GM20431 (cell line): ENCODE measurements at regions not wholly inside any gene's neighbourhood (a gene's known extent, or its start where the extent isn't known, plus 50 kb on each side); places are given as distances from the start of the nearest gene placed in this dataset.
"Not testable (repeated sequence)": the region's sequence is repeated elsewhere in the genome, so short reads cannot be mapped to it uniquely, and the experiment has no call there.

Source experiments
- in situ Hi-C: fragments of 300-500 bp; cut with MseI, MboI; formaldehyde crosslinking; loops from one replicate; pipeline ENCODE4 v1.15.0; 2020; ENCODE audit warnings: low sequenced_read_pairs; ENCODE audit not compliant: unreplicated experiment

GRCh38 chr14:80059041-80059440 lies 152.3 kb downstream of the DIO2 start:
- in situ Hi-C loops = loop anchor here (25.0 kb wide), 1 partner anchor 803 kb away; no protein-coding TSS in a partner anchor

- in situ Hi-C loops = loop anchor here (25.0 kb wide), 1 partner anchor 806 kb away; no protein-coding TSS in a partner anchor
Measured at GRCh38 chr14:80056497-80056801, 154.9 kb downstream of the DIO2 start.

- in situ Hi-C loops = loop anchor here (25.0 kb wide), 1 partner anchor 806 kb away; no protein-coding TSS in a partner anchor
Measured at GRCh38 chr14:80055667-80056496, 155.4 kb downstream of the DIO2 start.

- in situ Hi-C loops = loop anchor here (25.0 kb wide), 1 partner anchor 807 kb away; no protein-coding TSS in a partner anchor
Measured at GRCh38 chr14:80055226-80055625, 156.1 kb downstream of the DIO2 start.

- in situ Hi-C loops = loop anchor here (25.0 kb wide), 1 partner anchor 808 kb away; no protein-coding TSS in a partner anchor
Measured at GRCh38 chr14:80054020-80054419, 157.3 kb downstream of the DIO2 start.

- in situ Hi-C loops = no loop called here
Measured at GRCh38 chr14:80049055-80049454, 162.2 kb downstream of the DIO2 start.

GRCh38 chr14:80047761-80048160 lies 163.5 kb downstream of the DIO2 start:
- in situ Hi-C loops = no loop called here

GRCh38 chr14:80037349-80037748 lies 174.0 kb downstream of the DIO2 start:
- in situ Hi-C loops = no loop called here

- in situ Hi-C loops = no loop called here
Measured at GRCh38 chr14:80024417-80024816, 186.9 kb downstream of the DIO2 start.

GRCh38 chr14:80018476-80018875 lies 192.8 kb downstream of the DIO2 start:
- in situ Hi-C loops = not testable (repeated sequence)

GRCh38 chr14:80017795-80018194 lies 193.5 kb downstream of the DIO2 start:
- in situ Hi-C loops = no loop called here

- in situ Hi-C loops = not testable (repeated sequence)
Measured at GRCh38 chr14:80010245-80010644, 201.1 kb downstream of the DIO2 start.

GRCh38 chr14:80005561-80005960 lies 205.7 kb downstream of the DIO2 start:
- in situ Hi-C loops = no loop called here

- in situ Hi-C loops = no loop called here
Measured at GRCh38 chr14:80004871-80005270, 206.4 kb downstream of the DIO2 start.

GRCh38 chr14:80003138-80003537 lies 208.2 kb downstream of the DIO2 start:
- in situ Hi-C loops = no loop called here

- in situ Hi-C loops = no loop called here
Measured at GRCh38 chr14:79997509-79998208, 213.6 kb downstream of the DIO2 start.

- in situ Hi-C loops = no loop called here
Measured at GRCh38 chr14:79992407-79993198, 218.7 kb downstream of the DIO2 start.

- in situ Hi-C loops = no loop called here
Measured at GRCh38 chr14:79991866-79992265, 219.4 kb downstream of the DIO2 start.

- in situ Hi-C loops = no loop called here
Measured at GRCh38 chr14:79989990-79990389, 221.3 kb downstream of the DIO2 start.

- in situ Hi-C loops = no loop called here
Measured at GRCh38 chr14:79986251-79986650, 225.1 kb downstream of the DIO2 start.
